HG02610 (cell line): ENCODE measurements at regions not wholly inside any gene's neighbourhood (a gene's known extent, or its start where the extent isn't known, plus 50 kb on each side); places are given as distances from the start of the nearest gene placed in this dataset.
A peak's percentile ranks its signal among the peaks of the same experiment; 100 is the strongest.
"Not testable (repeated sequence)": the region's sequence is repeated elsewhere in the genome, so short reads cannot be mapped to it uniquely, and the experiment has no call there.

ENCODE experiments used
- ATAC-seq: cut with Tn5 transposase; IDR thresholded peaks from one replicate; pipeline ENCODE4 v1.9.1; 2021; ENCODE audit warnings: mild to moderate bottlenecking, moderate library complexity; ENCODE audit not compliant: unreplicated experiment

GRCh38 chr18:64765908-64766307, 617.0 kb upstream of the LINC00305 start:
- no peak for ATAC-seq

GRCh38 chr18:64752707-64753106, 603.8 kb upstream of the LINC00305 start:
- no peak for ATAC-seq

GRCh38 chr18:64749884-64750283, 601.0 kb upstream of the LINC00305 start:
- no peak for ATAC-seq

GRCh38 chr18:64747803-64748202, 598.9 kb upstream of the LINC00305 start:
- ATAC-seq = no peak

GRCh38 chr18:64742898-64743297, 594.0 kb upstream of the LINC00305 start:
- no peak for ATAC-seq

GRCh38 chr18:64734063-64734462, 585.2 kb upstream of the LINC00305 start:
- no peak for ATAC-seq

GRCh38 chr18:64725657-64726056, 576.8 kb upstream of the LINC00305 start:
- not testable (repeated sequence) for ATAC-seq

GRCh38 chr18:64720781-64721464, 572.0 kb upstream of the LINC00305 start:
- ATAC-seq = no peak

- no peak for ATAC-seq
Measured at GRCh38 chr18:64718808-64719207, 569.9 kb upstream of the LINC00305 start.

- ATAC-seq = no peak
Measured at GRCh38 chr18:64717026-64717425, 568.1 kb upstream of the LINC00305 start.

GRCh38 chr18:64714086-64714485, 565.2 kb upstream of the LINC00305 start:
- no peak for ATAC-seq

- peak; percentile 90 for ATAC-seq
Measured at GRCh38 chr18:64713284-64713683, 564.4 kb upstream of the LINC00305 start.

- ATAC-seq = no peak
Measured at GRCh38 chr18:64712035-64712434, 563.1 kb upstream of the LINC00305 start.

GRCh38 chr18:64710105-64710861, 561.4 kb upstream of the LINC00305 start:
- ATAC-seq = no peak

GRCh38 chr18:64707052-64707451, 558.2 kb upstream of the LINC00305 start:
- no peak for ATAC-seq

- no peak for ATAC-seq
Measured at GRCh38 chr18:64699081-64699480, 550.2 kb upstream of the LINC00305 start.

GRCh38 chr18:64695851-64696553, 547.1 kb upstream of the LINC00305 start:
- ATAC-seq = no peak

- no peak for ATAC-seq
Measured at GRCh38 chr18:64693766-64694165, 544.9 kb upstream of the LINC00305 start.

GRCh38 chr18:64692826-64693225, 543.9 kb upstream of the LINC00305 start:
- ATAC-seq = no peak

GRCh38 chr18:64679121-64679520, 530.2 kb upstream of the LINC00305 start:
- ATAC-seq = no peak

GRCh38 chr18:64678048-64678447, 529.2 kb upstream of the LINC00305 start:
- no peak for ATAC-seq

- ATAC-seq = no peak
Measured at GRCh38 chr18:64674694-64675093, 525.8 kb upstream of the LINC00305 start.
